NCI-H345 treated with DMSO at 0.1 percent for 48 hours (cell line): ENCODE measurements at regions not wholly inside any gene's neighbourhood (a gene's known extent, or its start where the extent isn't known, plus 50 kb on each side); places are given as distances from the start of the nearest gene placed in this dataset.
"Not testable (repeated sequence)": the region's sequence is repeated elsewhere in the genome, so short reads cannot be mapped to it uniquely, and the experiment has no call there.

Source experiments
- DNase-seq: peaks from one replicate; lab custom pipeline; 2025; ENCODE audit not compliant: unreplicated experiment; lab: John Stamatoyannopoulos, UW

- no peak for DNase-seq
Measured at GRCh38 chr5:142542078-142542477, 143.8 kb downstream of the FGF1 start.

GRCh38 chr5:142540922-142541422, 144.9 kb downstream of the FGF1 start:
- no peak for DNase-seq

- DNase-seq = no peak
Measured at GRCh38 chr5:142539154-142539740, 146.6 kb downstream of the FGF1 start.

GRCh38 chr5:142537938-142538337, 148.0 kb downstream of the FGF1 start:
- no peak for DNase-seq

- no peak for DNase-seq
Measured at GRCh38 chr5:142532781-142533176, 153.1 kb downstream of the FGF1 start.

- no peak for DNase-seq
Measured at GRCh38 chr5:142531977-142532780, 153.7 kb downstream of the FGF1 start.

- no peak for DNase-seq
Measured at GRCh38 chr5:142530904-142531303, 155.0 kb downstream of the FGF1 start.

- no peak for DNase-seq
Measured at GRCh38 chr5:142529626-142530278, 156.1 kb downstream of the FGF1 start.

- DNase-seq = no peak
Measured at GRCh38 chr5:142527664-142528295, 158.1 kb downstream of the FGF1 start.

- DNase-seq = no peak
Measured at GRCh38 chr5:142527234-142527633, 158.7 kb downstream of the FGF1 start.

- DNase-seq = no peak
Measured at GRCh38 chr5:142522983-142523382, 162.9 kb downstream of the FGF1 start.

- DNase-seq = no peak
Measured at GRCh38 chr5:142521706-142522105, 164.2 kb downstream of the FGF1 start.

GRCh38 chr5:142520885-142521284, 165.0 kb downstream of the FGF1 start:
- DNase-seq = no peak

GRCh38 chr5:142519913-142520312, 166.0 kb downstream of the FGF1 start:
- DNase-seq = not testable (repeated sequence)

- no peak for DNase-seq
Measured at GRCh38 chr5:142517840-142518239, 168.1 kb downstream of the FGF1 start.

GRCh38 chr5:142516732-142517131, 169.2 kb downstream of the FGF1 start:
- DNase-seq = no peak

- DNase-seq = no peak
Measured at GRCh38 chr5:142515036-142515435, 170.9 kb downstream of the FGF1 start.

- no peak for DNase-seq
Measured at GRCh38 chr5:142514196-142514595, 171.7 kb downstream of the FGF1 start.

- no peak for DNase-seq
Measured at GRCh38 chr5:142512043-142513042, 173.5 kb downstream of the FGF1 start.

GRCh38 chr5:142511358-142511757, 174.5 kb downstream of the FGF1 start:
- DNase-seq = no peak
